ENCODE measurements at regions not wholly inside any gene's neighbourhood (a gene's known extent, or its start where the extent isn't known, plus 50 kb on each side); places are given as distances from the start of the nearest gene placed in this dataset.

GRCh38 chr2:125386074-125386473 lies 1269.9 kb upstream of the GYPC start (continued):
- no peak for TF ChIP-seq TCF3 (IDR thresholded peaks at IDR 0.05; ENCODE audit: borderline replicate concordance, insufficient read depth, low read depth, low read length)
- no peak for TF ChIP-seq BRCA1 (IDR thresholded peaks at IDR 0.05; ENCODE audit: low read depth, low read length)
- TF ChIP-seq MXI1 (IDR thresholded peaks at IDR 0.05; ENCODE audit: low read depth, low read length), result no peak

GRCh38 chr2:125397535-125398251 lies 1258.3 kb upstream of the GYPC start:
- peak; percentile 88 for DNase-seq (ENCODE audit: low read depth, low spot score)
- Histone ChIP-seq H3K36me3 (ENCODE audit: control insufficient read depth in 2 of 2, insufficient read depth in 2 of 2, low read length in 1 of 2) (no peaks in the 10 kb centered on the region), H3K4me1 (ENCODE audit: control insufficient read depth, insufficient read depth, low read length) (peaks cover 28% of the 10 kb centered on the region), H2AFZ (ENCODE audit: control insufficient read depth, low read depth, low read length) (peak overlapping the region; percentile 61), H3K27me3 (replicated peaks in 1 of 2; ENCODE audit: control insufficient read depth in 2 of 2, insufficient read depth in 2 of 2, low read length in 1 of 2) (no peaks in the 10 kb centered on the region), H3K9ac (ENCODE audit: control insufficient read depth, insufficient read depth, low read length) (peak overlapping the region; percentile 29), H3K4me3 (peak overlapping the region; percentile 27; the same call in 1 of the 2 replicates), H3K79me2 (ENCODE audit: control insufficient read depth, insufficient read depth, low read length) (no peaks in the 10 kb centered on the region), H3K4me2 (ENCODE audit: control insufficient read depth, insufficient read depth) (peak overlapping the region; percentile 67), H4K20me1 (ENCODE audit: control insufficient read depth, insufficient read depth) (no peaks in the 10 kb centered on the region), H3K27ac (ENCODE audit: control insufficient read depth, insufficient read depth) (peak overlapping the region; percentile 85), H3K9me3 (replicated peaks; ENCODE audit: control insufficient read depth, insufficient read depth, low read length) (no peaks in the 10 kb centered on the region; the same call in 2 of the 3 replicates)
- intact Hi-C loops (cut with micrococcal nuclease; ENCODE audit: unreplicated experiment) (loop anchor here (5.0 to 10.0 kb wide), 2 partner anchors 70 to 1597 kb away; no protein-coding TSS in a partner anchor), in situ Hi-C loops (cut with MboI) (no loop called here)
- ChIA-PET CTCF (interaction anchor here (0.8 to 1.2 kb wide), 3 partner anchors 12 to 70 kb away, joined by 3 to 6 read pairs (median 3); no protein-coding TSS in a partner anchor), POLR2A (interaction anchor here (0.6 kb wide), 1 partner anchor 1929 kb away, joined by 3 read pairs; no protein-coding TSS in a partner anchor), RAD21 (ENCODE audit: unreplicated experiment) (interaction anchor here (0.8 to 2.1 kb wide), 15 partner anchors 12 to 482 kb away, joined by 3 to 12 read pairs (median 3); no protein-coding TSS in a partner anchor), SMC1A (ENCODE audit: uncharacterized antibody, unreplicated experiment) (interaction anchor here (0.8 to 2.8 kb wide), 16 partner anchors 12 to 482 kb away, joined by 3 to 12 read pairs (median 5); no protein-coding TSS in a partner anchor)
- FAIRE-seq, result peak; percentile 85
- peak; percentile 94 for ATAC-seq
- no TSS peak for BruUV-seq (replicated peaks)
- 23% methylated on average over 4 of the region's 4 CpGs for WGBS (ENCODE audit: insufficient coverage, insufficient replicate concordance, low lambda C conversion rate, missing lambda C conversion rate)
- TF ChIP-seq SMC3 (IDR thresholded peaks at IDR 0.05; ENCODE audit: borderline replicate concordance, low read length) (peak; percentile 22; the same call in 1 of the 2 replicates), RELB (IDR thresholded peaks at IDR 0.05; ENCODE audit: low read depth) (peak; percentile 77), RB1 (IDR thresholded peaks at IDR 0.05; ENCODE audit: borderline replicate concordance) (no peak), TCF7 (IDR thresholded peaks at IDR 0.05; ENCODE audit: borderline replicate concordance) (0 out of 2 replicates have a peak, but pooled peaks have one; percentile 53), SMAD1 (IDR thresholded peaks at IDR 0.05; ENCODE audit: low read depth, partially characterized antibody) (peak; percentile 49), SPI1 (IDR thresholded peaks at IDR 0.05; ENCODE audit: borderline replicate concordance, insufficient read depth, low read depth, low read length) (no peak), JUNB (IDR thresholded peaks at IDR 0.05) (peak; percentile 96), CHD1 (IDR thresholded peaks at IDR 0.05; ENCODE audit: low read depth, low read length) (no peak), HDAC6 (IDR thresholded peaks at IDR 0.05; ENCODE audit: unreplicated experiment) (no peak), KDM1A (IDR thresholded peaks at IDR 0.05; ENCODE audit: borderline replicate concordance) (no peak), PAX5 (IDR thresholded peaks at IDR 0.05; ENCODE audit: borderline replicate concordance, low read depth, low read length) (peak; percentile 44; the same call in 1 of the 2 replicates), TCF12 (IDR thresholded peaks at IDR 0.05; ENCODE audit: low read depth, low read length) (peak; percentile 73), BHLHE40 (IDR thresholded peaks at IDR 0.05; ENCODE audit: borderline replicate concordance in 1 of 2, low read depth in 2 of 2, low read length in 1 of 2) (peak; percentile 25 to 36; a peak in 2 of 4 replicates), KLF5 (IDR thresholded peaks at IDR 0.05; ENCODE audit: partially characterized antibody) (no peak)
- TF ChIP-seq, protein P1, sequence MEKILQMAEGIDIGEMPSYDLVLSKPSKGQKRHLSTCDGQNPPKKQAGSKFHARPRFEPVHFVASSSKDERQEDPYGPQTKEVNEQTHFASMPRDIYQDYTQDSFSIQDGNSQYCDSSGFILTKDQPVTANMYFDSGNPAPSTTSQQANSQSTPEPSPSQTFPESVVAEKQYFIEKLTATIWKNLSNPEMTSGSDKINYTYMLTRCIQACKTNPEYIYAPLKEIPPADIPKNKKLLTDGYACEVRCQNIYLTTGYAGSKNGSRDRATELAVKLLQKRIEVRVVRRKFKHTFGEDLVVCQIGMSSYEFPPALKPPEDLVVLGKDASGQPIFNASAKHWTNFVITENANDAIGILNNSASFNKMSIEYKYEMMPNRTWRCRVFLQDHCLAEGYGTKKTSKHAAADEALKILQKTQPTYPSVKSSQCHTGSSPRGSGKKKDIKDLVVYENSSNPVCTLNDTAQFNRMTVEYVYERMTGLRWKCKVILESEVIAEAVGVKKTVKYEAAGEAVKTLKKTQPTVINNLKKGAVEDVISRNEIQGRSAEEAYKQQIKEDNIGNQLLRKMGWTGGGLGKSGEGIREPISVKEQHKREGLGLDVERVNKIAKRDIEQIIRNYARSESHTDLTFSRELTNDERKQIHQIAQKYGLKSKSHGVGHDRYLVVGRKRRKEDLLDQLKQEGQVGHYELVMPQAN (conservative IDR thresholded peaks at IDR 0.05), result no peak

Data from GM12878 (cell line).